GM21447 (cell line): ENCODE measurements at regions not wholly inside any gene's neighbourhood (a gene's known extent, or its start where the extent isn't known, plus 50 kb on each side); places are given as distances from the start of the nearest gene placed in this dataset.
"Not testable (repeated sequence)": the region's sequence is repeated elsewhere in the genome, so short reads cannot be mapped to it uniquely, and the experiment has no call there.

Experiments used
- ATAC-seq: cut with Tn5 transposase; IDR thresholded peaks from one replicate; pipeline ENCODE4 v1.9.1; 2021; ENCODE audit not compliant: unreplicated experiment

DNA sequence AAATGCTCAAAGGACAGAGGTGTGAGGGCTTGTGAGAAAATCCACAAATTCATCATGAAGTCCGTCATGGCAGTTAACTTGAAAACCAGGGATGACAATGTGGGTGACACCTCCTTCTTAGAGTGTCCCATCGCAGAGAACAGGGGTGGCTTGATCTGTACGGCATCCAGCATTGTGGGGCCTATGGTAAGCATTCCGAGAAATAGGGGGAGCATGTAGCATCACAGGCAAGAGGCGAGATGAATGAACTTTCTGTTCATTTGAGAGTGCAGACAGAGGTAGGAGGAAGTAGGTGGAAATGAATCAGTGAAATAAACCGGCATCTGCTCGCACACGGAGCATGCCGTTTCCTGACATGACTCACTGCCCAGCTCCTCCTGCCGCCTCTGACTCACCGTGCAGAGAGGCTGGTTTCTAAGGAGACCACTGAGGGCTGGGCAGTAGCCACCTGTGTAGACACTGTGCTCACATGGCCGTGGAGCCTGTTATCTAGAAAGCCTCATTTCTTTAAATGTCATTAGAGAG lies 339.0 kb downstream of the RFC3 start:
- peak; percentile 99 for ATAC-seq

DNA sequence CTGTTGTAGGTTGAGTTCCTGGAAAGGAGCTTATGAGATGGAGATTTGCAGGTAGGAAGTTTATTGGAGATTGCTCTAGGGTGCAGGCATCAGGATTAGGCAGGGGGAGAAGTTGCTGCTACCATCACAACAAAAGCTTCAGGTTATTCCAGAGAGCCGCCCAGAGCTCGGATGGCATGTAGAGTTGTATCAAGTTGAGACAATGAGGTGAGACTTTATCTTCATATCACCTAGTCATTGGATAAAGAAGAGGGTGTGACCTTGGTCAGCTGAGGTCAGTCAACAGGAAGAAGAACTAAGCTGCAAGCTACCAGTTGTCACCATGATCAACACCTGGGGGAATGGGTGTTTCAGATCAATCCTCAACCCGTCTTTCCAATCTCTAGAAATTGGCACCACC lies 342.0 kb downstream of the RFC3 start:
- no peak for ATAC-seq

DNA sequence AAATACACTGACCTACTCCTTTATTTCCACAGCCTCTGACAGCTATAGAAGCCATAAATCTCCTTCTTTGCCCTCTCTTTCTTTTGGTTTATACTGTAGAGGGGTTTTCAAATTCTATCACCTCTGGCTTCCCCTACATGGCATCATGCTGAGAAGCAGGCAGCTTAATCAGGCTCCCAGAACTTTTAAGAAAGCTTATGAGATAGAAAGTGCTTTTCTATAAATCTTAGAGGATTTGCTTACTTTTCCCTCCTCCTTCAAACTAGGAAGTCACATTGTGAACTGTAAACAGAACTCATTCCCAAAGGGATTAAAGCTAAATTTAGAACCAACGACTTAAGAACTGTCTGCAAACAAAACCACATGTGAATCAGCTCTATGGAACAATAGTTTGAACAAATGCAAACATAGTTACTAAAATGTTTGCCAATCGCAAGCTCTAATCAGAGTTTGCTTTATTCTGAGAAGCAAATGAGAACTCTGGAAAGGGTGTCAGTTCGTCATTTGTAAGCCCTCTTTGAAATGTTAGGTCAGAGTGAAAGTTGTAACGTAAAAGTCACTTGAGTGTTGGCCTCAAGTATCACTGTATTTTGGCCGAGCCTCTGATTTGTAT lies 344.1 kb downstream of the RFC3 start:
- no peak for ATAC-seq

DNA sequence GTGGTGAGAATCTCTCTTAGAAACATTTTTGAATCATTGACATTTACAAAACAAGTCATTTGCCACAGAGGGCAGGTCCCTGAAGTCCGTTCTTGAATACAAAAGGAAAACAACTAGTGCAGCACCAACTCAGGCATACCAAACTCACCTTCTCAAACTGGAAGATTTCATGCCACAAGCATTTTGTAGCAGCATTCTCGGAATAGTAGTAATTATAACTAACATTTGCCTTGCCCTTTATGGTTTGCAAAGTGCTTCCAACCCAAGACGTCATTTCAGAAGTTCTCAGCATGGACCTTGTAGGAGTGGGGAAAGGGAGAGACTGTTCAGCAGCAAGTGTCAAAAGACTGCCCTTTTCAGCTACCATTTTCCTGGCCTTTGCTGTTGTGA lies 344.6 kb downstream of the RFC3 start:
- ATAC-seq: no peak

DNA sequence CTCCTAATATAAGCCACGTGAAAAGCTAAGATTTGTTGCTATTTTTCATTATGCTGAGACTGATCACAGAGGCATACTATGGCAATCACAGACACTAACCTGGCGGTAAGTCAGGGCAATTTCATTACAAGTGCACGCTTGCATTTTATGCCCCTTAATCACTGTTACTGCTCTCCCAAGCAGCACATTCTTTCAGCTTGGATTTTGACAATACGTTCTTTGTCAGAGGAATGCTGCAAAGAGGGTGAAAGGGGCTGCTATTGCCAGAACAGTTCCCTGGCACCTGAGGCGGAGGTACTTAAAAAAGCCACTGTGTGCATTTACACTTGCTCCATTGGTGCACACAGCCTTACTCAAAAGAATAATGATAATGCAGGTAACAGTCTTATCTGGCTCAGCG lies 346.6 kb downstream of the RFC3 start:
- ATAC-seq: no peak

DNA sequence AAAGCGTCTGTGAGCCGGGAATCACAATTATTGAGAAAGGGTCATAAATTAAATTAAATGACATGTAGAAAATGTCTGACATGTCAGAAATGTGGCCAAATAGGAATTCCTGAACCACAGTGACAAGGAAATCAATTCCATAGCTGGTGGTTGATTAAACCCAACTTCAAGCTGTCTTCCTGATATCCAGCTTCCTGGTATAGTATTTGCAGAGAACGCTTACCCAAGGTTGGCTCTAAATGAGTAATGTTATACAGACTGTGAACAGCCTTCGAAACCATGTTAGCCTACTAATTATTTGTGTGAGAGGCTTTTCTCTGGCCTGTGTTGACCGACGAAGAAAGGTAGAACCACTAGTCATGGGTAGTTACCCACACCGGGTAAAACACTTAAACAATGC lies 347.2 kb downstream of the RFC3 start:
- no peak for ATAC-seq

DNA sequence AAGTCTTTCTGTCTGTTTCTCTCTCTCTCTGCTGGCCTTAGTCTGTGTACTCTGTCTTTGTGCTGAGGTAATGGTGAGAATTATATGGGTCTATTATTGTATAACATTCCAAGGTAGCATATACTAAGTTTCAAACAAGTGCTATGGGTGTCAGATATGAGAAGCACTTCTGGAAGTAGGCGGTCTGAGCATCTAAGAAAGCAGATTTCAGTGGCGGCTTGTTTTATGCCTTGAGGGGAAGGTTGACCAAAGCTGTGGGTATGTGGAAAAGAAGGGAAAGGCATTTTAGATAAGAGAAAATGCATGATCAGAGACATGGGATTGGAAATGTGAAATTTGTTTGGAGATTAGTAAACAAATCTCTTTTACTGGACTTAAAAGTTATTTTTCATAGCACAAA lies 348.5 kb downstream of the RFC3 start:
- no peak for ATAC-seq

DNA sequence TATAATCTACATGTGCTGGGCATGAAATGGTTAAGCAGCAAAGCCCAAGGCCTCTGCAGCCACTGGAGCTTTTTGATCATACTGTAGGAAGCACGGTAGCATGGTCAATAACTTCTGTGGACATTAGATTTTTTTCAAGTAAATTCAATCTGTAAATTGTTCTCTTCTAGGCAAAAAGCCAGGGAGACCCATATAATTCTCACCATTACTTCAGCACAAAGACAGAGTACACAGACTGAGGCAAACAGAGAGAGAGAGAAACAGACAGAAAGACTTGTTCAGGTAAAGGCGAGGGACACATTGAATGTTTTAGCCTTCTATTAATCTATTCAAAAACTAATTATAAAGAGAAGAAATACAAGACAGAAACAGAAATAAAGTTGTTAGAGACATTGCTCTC lies 349.4 kb downstream of the RFC3 start:
- ATAC-seq: no peak

DNA sequence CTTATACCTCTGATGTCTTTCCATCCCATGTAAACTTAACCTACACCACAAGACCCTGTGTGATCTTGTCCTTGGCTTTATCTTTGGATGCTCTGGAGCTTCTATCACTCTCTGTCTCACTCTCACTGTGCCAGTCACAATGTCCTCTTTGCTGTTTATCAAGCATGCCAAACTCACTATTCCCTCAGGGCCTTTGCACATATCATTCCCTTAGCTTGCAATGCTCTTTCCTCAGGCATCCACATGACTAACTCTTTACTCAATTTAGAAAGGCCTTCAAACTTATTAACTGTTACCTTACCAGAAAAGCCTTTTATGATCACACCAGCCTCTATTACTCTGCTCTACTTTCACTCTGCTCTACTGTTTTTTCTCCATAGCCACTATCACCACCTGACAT lies 354.1 kb downstream of the RFC3 start:
- no peak for ATAC-seq

DNA sequence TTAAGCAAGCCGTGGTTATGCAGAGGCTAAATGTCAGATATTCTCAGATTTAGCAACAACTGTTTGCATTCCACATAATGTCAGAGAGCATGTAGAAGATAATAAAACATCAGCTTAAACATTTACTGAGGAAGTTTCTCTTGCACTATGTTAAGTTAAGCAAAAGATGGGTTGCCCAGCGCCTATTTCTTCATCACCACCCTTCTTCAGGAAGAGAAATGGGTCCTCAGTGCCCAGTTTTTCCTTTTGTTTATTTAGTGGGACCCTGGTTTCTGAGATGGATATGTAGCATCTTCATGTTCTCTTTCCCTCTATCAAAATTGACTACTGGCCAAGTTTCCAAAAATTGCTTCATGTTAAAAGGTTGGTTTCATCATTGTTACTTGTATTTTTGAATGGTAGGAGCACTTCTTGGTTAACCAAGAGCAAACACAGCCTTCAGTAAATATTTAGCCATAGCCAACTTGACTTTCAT lies 356.8 kb downstream of the RFC3 start:
- no peak for ATAC-seq

DNA sequence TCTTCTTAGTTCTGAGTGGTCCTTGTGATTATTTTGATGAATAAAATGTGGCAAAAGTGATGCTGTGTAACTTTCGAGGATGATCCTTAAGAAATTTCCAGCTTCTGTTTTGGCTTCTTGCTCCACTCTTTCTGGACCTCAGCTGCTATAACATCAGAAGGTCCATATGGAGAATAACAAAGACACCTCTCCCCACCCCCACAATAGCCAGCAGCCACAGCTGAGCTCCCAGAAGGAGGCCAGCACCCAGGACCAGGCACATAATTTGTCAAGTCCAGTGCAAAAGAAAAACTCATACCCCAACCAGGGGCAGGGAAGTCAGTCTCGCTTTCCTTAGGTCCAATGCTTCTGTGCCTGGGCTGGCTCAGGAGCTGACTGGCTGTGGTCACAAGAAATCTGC lies 357.6 kb downstream of the RFC3 start:
- no peak for ATAC-seq

DNA sequence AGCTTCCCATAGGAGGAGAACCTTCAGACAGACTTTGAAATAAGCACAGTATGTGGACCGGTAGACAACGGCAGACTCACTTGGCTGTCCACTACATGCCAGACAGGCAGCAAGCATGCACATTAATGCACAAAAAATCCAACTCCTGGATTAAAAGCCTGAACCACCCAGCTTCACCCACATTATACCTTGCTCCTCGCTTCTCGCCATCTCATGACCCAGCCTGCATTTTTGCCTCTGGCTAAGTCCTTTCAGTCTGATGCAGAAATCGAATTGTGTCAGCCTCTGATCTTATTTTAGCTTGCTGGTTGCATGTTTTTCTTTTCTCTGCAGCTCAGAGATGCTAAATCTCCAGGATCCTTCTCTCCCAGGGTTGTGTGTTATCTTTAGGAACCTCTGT lies 358.7 kb downstream of the RFC3 start:
- ATAC-seq: no peak

DNA sequence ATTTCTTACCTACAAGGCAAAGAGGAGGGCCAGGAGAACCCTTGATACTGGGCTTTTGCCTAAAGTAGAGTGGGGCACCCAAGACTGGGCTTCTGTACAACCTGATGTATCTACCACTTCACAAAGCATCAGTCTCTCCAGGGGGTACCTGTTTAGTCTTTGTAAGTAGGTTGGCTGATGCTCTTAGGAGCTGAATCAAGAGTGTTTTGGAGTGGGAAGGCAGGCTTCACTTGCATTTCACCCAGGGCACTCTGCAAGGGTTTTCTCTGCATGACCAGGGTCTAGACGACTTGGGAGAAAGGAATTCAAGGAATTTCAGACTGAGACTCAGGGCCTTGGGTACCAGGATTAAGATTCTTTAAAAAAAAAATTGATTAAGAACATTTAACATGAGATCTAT lies 361.5 kb downstream of the RFC3 start:
- no peak for ATAC-seq

DNA sequence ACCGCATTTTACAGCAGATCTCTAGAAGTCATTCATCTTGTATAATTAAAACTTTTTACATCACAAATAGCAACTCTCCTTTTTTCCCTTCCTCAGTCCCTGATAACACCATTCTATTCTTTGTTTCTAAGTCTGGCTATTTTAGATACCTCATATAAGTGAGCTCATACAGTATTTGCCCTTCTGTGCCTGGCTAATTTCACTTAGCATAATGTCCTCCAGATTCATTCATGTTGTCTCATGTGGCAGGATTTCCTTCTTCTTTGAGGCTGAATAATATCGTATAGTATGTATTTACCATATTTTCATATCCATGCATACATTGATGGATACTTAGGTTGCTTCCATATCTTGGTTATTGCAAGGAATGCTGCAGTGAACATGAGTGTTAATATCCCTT lies 362.0 kb downstream of the RFC3 start:
- no peak for ATAC-seq

DNA sequence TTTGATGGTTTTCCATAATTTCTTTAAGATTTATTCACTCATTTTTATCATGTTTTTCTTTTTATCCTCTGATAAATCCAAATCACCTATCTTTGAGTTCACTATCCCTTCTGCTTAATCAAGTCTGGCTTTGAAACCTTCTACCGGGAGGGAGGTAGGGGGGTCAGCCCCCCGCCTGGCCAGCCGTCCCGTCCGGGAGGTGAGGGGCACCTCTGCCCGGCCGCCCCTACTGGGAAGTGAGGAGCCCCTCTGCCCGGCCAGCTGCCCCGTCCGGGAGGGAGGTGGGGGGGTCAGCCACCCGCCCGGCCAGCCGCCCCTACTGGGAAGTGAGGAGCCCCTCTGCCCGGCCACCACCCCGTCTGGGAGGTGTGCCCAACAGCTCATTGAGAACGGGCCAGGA lies 363.3 kb downstream of the RFC3 start:
- ATAC-seq: not testable (repeated sequence)

DNA sequence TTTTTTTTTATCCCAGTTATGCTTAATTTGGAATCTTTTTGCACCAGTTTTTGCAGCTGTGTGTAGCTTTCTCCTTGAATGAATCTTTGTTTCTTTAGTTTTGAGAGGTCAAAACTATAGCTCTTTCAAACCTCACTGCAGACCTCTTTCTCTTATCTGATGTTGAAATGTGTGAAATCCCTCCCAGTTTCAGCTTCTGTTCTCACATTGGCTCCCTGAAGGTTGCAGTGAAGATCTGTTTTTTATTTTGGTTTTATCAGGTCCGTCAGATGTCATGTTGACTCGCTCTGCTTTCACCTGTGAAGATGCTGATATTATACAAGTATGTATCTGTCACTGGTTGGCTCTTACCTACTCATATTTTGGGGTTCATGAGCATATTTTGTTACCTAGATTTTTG lies 372.0 kb downstream of the RFC3 start:
- ATAC-seq: no peak

DNA sequence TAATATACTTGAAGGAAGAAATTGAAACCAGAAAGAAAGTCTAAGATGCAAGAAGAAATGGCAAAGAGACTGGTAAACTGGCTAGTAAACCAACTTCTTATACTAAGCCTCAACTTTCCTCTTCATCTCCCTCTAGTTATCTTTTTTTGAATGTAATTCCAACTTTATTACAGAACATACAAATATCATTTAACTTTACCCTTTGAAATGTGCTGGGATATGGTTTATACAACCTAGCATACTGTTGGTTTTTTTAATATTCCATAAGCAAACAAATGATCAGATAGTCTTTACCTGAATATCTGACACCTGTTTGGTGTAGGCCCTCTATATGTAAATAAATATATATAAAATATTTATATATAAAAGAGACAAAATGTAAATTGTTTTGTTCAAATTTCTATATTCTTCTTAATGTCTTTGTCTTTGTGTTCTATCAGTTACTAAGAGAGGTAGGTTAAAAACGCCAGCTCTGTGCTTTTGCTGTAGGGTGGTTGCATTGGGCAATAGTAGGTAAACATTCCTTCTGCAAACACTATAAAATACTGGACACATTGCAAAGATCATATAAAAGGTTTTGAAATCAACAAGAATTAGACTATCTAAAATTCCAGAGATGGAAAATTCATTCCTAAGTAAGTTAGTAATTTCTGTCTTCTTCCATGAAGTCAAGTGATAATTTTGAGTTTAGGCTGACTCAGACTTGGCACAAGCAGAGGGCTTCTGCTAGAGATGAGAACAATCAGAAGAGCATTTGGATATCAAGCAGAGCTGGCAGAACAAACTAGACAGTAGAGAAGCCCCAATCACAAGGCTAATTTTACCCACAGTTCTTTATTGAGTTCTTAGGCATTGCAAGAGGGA lies 383.3 kb downstream of the RFC3 start:
- no peak for ATAC-seq

DNA sequence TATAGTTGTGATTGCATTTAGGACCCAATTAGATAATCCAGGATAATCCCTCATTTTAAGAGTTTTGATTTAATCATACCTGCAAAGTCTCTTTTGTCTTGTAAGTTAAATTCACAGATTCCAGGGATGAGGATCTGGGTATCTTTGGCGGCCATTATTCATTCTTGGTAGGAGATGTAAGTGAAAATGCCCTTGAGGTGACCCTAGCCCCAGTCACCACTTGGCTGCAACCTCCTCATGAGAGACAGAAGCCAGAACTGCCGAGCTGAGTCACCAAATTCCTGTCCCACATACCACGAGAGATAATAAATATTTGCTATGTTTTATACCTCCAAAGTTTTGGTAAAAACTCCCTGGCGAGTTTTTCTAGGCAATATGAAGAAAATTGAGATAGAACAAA lies 389.4 kb downstream of the RFC3 start:
- no peak for ATAC-seq

DNA sequence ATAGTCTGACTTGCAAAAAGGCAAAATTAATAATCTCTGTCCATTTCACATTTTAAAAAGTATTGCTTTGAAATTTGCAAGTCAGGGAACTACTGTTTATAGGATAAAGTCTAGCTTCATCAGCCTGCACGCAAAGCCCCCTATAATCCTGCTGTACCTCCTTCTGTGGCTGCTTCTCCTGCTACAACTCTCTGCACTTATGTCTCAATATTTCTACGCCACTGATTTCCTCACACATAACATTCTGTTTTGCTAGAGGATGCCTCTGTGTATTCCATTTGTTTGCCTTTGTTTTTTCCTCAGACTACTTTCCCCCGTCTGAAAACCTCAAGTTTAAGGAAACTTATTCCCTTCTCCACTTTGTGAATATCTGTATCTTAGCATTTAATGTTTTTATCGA lies 389.9 kb downstream of the RFC3 start:
- no peak for ATAC-seq

DNA sequence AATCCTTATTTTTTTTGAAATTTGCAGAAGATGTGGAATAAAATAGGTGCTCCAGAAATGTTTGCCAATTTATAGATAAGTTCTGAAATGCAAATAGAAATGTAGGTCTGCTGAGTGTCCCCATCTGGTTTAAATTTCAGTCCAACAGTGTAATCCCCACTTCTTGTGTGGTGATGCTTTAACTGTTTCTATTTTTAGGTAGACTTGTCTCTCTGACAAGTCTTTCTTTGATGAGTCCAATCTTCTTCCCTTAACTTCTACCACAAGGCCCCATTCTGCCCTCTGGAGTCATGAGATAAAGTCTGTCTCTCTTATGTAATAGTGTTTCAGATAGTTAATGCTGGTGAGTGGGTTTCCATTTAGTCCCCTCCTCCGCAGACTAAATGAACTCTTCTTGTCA lies 390.4 kb downstream of the RFC3 start:
- no peak for ATAC-seq

DNA sequence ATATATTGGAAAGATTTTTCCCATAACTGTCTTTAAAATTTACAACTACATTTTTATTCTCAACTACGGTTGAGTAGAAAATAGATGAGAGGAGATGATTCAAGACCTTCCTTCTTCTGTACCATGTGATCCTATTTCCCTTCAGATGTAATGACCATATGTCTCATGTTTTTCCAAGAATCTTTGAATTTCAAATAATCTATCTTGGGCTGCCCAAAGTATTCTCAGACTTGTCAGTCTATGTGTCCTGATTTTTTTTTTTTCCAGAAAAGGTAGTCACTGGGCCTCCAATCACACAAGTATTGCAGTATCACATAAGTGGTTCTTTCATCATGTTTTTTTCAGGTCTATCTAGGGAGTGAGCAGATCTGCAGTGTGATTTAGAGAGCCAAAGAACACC lies 392.4 kb downstream of the RFC3 start:
- no peak for ATAC-seq

DNA sequence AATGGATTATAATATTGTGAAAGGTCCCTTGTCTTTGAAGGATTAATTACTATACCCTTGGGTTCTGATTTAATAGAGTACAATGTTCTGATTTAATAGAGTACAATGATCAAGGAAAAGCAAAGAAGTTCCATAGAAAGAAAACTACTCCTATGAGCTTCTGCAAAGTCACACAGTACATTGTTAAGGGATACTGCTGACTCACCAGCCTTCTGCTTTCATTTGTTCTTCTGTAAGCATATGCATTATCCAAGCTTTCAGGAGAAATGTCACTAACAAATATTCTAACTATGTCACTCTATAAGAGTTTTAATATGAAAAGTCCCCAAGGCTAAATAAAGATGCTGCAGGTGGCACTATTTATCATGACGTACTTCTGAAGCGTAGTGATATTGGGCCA lies 396.7 kb downstream of the RFC3 start:
- no peak for ATAC-seq
